ENCODE measurements at regions not wholly inside any gene's neighbourhood (a gene's known extent, or its start where the extent isn't known, plus 50 kb on each side); places are given as distances from the start of the nearest gene placed in this dataset.
A peak's percentile ranks its signal among the peaks of the same experiment; 100 is the strongest.

GRCh38 chr15:70376929-70377691 lies 279.4 kb upstream of the TLE3 start (continued):
- TF ChIP-seq UBTF (IDR thresholded peaks at IDR 0.05; ENCODE audit: borderline replicate concordance in 1 of 2, low read depth in 2 of 2, low read length in 2 of 2), result peak; percentile 95 to 99; a peak in 3 of 4 replicates
- TF ChIP-seq DPF2 (IDR thresholded peaks at IDR 0.05), result 0 out of 2 replicates have a peak, but pooled peaks have one; percentile 25
- TF ChIP-seq ATF7 (IDR thresholded peaks at IDR 0.05), result no peak
- TF ChIP-seq HMGN3 (IDR thresholded peaks at IDR 0.05; ENCODE audit: borderline replicate concordance, extremely low read depth, insufficient read length, low read depth, low read length), result no peak
- no peak for TF ChIP-seq CEBPG (CRISPR knock-in tag; IDR thresholded peaks at IDR 0.05)
- peak; percentile 83 to 89 for TF ChIP-seq CEBPG (tag; conservative IDR thresholded peaks at IDR 0.05 in 1 of 2, IDR thresholded peaks at IDR 0.05 in 1 of 2)
- TF ChIP-seq PPARD (CRISPR knock-in tag; IDR thresholded peaks at IDR 0.05), result no peak
- 0 out of 2 replicates have a peak, but pooled peaks have one; percentile 33 for TF ChIP-seq SMAD4 (CRISPR knock-in tag; conservative IDR thresholded peaks at IDR 0.05)
- TF ChIP-seq REST (IDR thresholded peaks at IDR 0.05; ENCODE audit: borderline replicate concordance), result no peak
- no peak for TF ChIP-seq REST (CRISPR knock-in tag; IDR thresholded peaks at IDR 0.05; ENCODE audit: low read depth)
- TF ChIP-seq ZNF512 (tag; IDR thresholded peaks at IDR 0.05), result no peak
